ENCODE measurements at regions not wholly inside any gene's neighbourhood (a gene's known extent, or its start where the extent isn't known, plus 50 kb on each side); places are given as distances from the start of the nearest gene placed in this dataset.

- TF ChIP-seq CTCF (IDR thresholded peaks at IDR 0.05; ENCODE audit: insufficient read depth, low read length) (no peak), SPI1 (IDR thresholded peaks at IDR 0.05; ENCODE audit: borderline replicate concordance, low read depth) (no peak), REST (IDR thresholded peaks at IDR 0.05; ENCODE audit: insufficient replicate concordance, low read depth) (no peak), GABPA (IDR thresholded peaks at IDR 0.05; ENCODE audit: low read depth) (no peak), POLR2AphosphoS5 (IDR thresholded peaks at IDR 0.05; ENCODE audit: low read depth) (no peak)
- no peak overlapping the region for H3K27ac ChIP-seq (replicated peaks)
- no peak overlapping the region for H3K4me3 ChIP-seq (replicated peaks; ENCODE audit: insufficient read depth, low read length)
- H3K27me3 ChIP-seq (ENCODE audit: insufficient read depth, poor library complexity, severe bottlenecking): no peaks in the 10 kb centered on the region
- DNase-seq (ENCODE audit: low read depth in 1 of 2, low spot score in 1 of 2): no peak
Measured at GRCh38 chr1:87530042-87530807, 201.5 kb downstream of the LMO4 start.

GRCh38 chr1:87535551-87535950 lies 206.9 kb downstream of the LMO4 start:
- H3K27ac ChIP-seq (replicated peaks): no peak overlapping the region

More at GRCh38 chr1:87535551-87535950, 206.9 kb downstream of the LMO4 start:
- no peak for DNase-seq (ENCODE audit: low read depth in 1 of 2, low spot score in 1 of 2)
- TF ChIP-seq SPI1 (IDR thresholded peaks at IDR 0.05; ENCODE audit: borderline replicate concordance, low read depth) (no peak), GABPA (IDR thresholded peaks at IDR 0.05; ENCODE audit: low read depth) (no peak), CTCF (IDR thresholded peaks at IDR 0.05; ENCODE audit: insufficient read depth, low read length) (no peak), REST (IDR thresholded peaks at IDR 0.05; ENCODE audit: insufficient replicate concordance, low read depth) (no peak), POLR2AphosphoS5 (IDR thresholded peaks at IDR 0.05; ENCODE audit: low read depth) (no peak)
- Histone ChIP-seq H3K27me3 (ENCODE audit: insufficient read depth, poor library complexity, severe bottlenecking) (no peaks in the 10 kb centered on the region), H3K4me3 (replicated peaks; ENCODE audit: insufficient read depth, low read length) (no peak overlapping the region)

All from HL-60 (cell line).